ENCODE measurements at regions not wholly inside any gene's neighbourhood (a gene's known extent, or its start where the extent isn't known, plus 50 kb on each side); places are given as distances from the start of the nearest gene placed in this dataset.

DNA sequence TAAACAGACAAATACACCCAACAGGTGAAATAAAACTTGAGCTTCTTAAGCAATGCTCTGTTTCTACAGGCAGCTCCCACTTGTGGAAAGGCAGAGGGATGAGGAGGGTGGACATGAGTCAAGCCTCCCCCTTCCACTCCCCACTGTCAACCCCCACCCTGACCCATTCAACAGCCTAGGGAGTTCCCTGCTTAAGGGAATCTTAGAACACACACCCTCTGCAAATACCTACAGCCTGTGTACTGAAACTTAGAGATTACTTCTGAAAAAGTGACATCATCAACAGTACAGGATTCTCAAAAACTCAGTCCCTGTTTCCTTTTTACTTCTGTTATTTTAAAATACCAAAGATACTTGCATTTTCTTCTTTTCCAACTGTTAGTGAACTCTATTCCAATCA, 345.4 kb downstream of the SOX9 start:
- Histone ChIP-seq H3K4me2 (ENCODE audit: extremely low read depth, insufficient read depth, low read length) (no peak overlapping the region), H3K4me3 (replicated peaks in 1 of 4; ENCODE audit: control extremely low read depth in 1 of 4, insufficient read depth in 1 of 4, low read depth in 3 of 4, low read length in 4 of 4) (no peak overlapping the region), H3K9ac (ENCODE audit: insufficient read depth, low read length) (no peak overlapping the region), H2AFZ (ENCODE audit: low read length) (no peak overlapping the region), H3K27ac (ENCODE audit: insufficient read depth, low read length) (no peak overlapping the region), H3K27me3 (ENCODE audit: control insufficient read depth, insufficient read depth, low read length) (no peaks in the 10 kb centered on the region), H4K20me1 (ENCODE audit: control insufficient read depth, extremely low read depth, insufficient read depth, low read length) (no peaks in the 10 kb centered on the region), H3K36me3 (ENCODE audit: control insufficient read depth, insufficient read depth, low read length) (no peaks in the 10 kb centered on the region), H3K4me1 (ENCODE audit: control insufficient read depth, extremely low read depth, insufficient read depth, low read length) (peaks cover 7% of the 10 kb centered on the region), H3K79me2 (ENCODE audit: control insufficient read depth, insufficient read depth, low read length) (no peaks in the 10 kb centered on the region), H3K9me3 (ENCODE audit: control insufficient read depth, insufficient read depth, low read depth, low read length) (no peaks in the 10 kb centered on the region)
- TF ChIP-seq CTCF (conservative IDR thresholded peaks at IDR 0.05 in 1 of 2, IDR thresholded peaks at IDR 0.05 in 1 of 2; ENCODE audit: low read depth in 1 of 2, low read length in 2 of 2): peak in 1 of 2 donors; percentile 1
- no peak for TF ChIP-seq EZH2 (IDR thresholded peaks at IDR 0.05; ENCODE audit: low read length, missing control alignments)
- DNase-seq (ENCODE audit: low read depth in 2 of 2): peak; percentile 70 to 81

- no peaks in the 10 kb centered on the region for H3K9me3 ChIP-seq (ENCODE audit: control insufficient read depth, insufficient read depth, low read depth, low read length)
- no peak for DNase-seq (ENCODE audit: low read depth in 2 of 2)
- no peak overlapping the region for H3K9ac ChIP-seq (ENCODE audit: insufficient read depth, low read length)
- H3K4me3 ChIP-seq (replicated peaks in 1 of 4; ENCODE audit: control extremely low read depth in 1 of 4, insufficient read depth in 1 of 4, low read depth in 3 of 4, low read length in 4 of 4): no peak overlapping the region
- H3K79me2 ChIP-seq (ENCODE audit: control insufficient read depth, insufficient read depth, low read length): no peaks in the 10 kb centered on the region
- no peak overlapping the region for H2AFZ ChIP-seq (ENCODE audit: low read length)
- H3K4me2 ChIP-seq (ENCODE audit: extremely low read depth, insufficient read depth, low read length): no peak overlapping the region
- H3K36me3 ChIP-seq (ENCODE audit: control insufficient read depth, insufficient read depth, low read length): no peaks in the 10 kb centered on the region
- no peak overlapping the region for H3K27ac ChIP-seq (ENCODE audit: insufficient read depth, low read length)
- H3K4me1 ChIP-seq (ENCODE audit: control insufficient read depth, extremely low read depth, insufficient read depth, low read length): peaks cover 7% of the 10 kb centered on the region
- TF ChIP-seq EZH2 (IDR thresholded peaks at IDR 0.05; ENCODE audit: low read length, missing control alignments) (no peak), CTCF (conservative IDR thresholded peaks at IDR 0.05 in 1 of 2, IDR thresholded peaks at IDR 0.05 in 1 of 2; ENCODE audit: low read depth in 1 of 2, low read length in 2 of 2) (no peak)
- no peaks in the 10 kb centered on the region for H4K20me1 ChIP-seq (ENCODE audit: control insufficient read depth, extremely low read depth, insufficient read depth, low read length)
- H3K27me3 ChIP-seq (ENCODE audit: control insufficient read depth, insufficient read depth, low read length): no peaks in the 10 kb centered on the region
Observed at GRCh38 chr17:72466606-72467005, 345.8 kb downstream of the SOX9 start.

- Histone ChIP-seq H3K36me3 (ENCODE audit: control insufficient read depth, insufficient read depth, low read length) (no peaks in the 10 kb centered on the region), H3K4me2 (ENCODE audit: extremely low read depth, insufficient read depth, low read length) (no peak overlapping the region), H3K4me1 (ENCODE audit: control insufficient read depth, extremely low read depth, insufficient read depth, low read length) (peaks cover 7% of the 10 kb centered on the region), H3K27me3 (ENCODE audit: control insufficient read depth, insufficient read depth, low read length) (no peaks in the 10 kb centered on the region), H3K79me2 (ENCODE audit: control insufficient read depth, insufficient read depth, low read length) (no peaks in the 10 kb centered on the region), H3K9ac (ENCODE audit: insufficient read depth, low read length) (no peak overlapping the region), H3K4me3 (replicated peaks in 1 of 4; ENCODE audit: control extremely low read depth in 1 of 4, insufficient read depth in 1 of 4, low read depth in 3 of 4, low read length in 4 of 4) (no peak overlapping the region), H2AFZ (ENCODE audit: low read length) (no peak overlapping the region), H3K9me3 (ENCODE audit: control insufficient read depth, insufficient read depth, low read depth, low read length) (no peaks in the 10 kb centered on the region), H4K20me1 (ENCODE audit: control insufficient read depth, extremely low read depth, insufficient read depth, low read length) (no peaks in the 10 kb centered on the region), H3K27ac (ENCODE audit: insufficient read depth, low read length) (no peak overlapping the region)
- peak; percentile 56 to 69 for DNase-seq (ENCODE audit: low read depth in 2 of 2)
- TF ChIP-seq EZH2 (IDR thresholded peaks at IDR 0.05; ENCODE audit: low read length, missing control alignments) (no peak), CTCF (conservative IDR thresholded peaks at IDR 0.05 in 1 of 2, IDR thresholded peaks at IDR 0.05 in 1 of 2; ENCODE audit: low read depth in 1 of 2, low read length in 2 of 2) (no peak)
Observed at GRCh38 chr17:72467841-72468653, 347.2 kb downstream of the SOX9 start.

All from fibroblast of lung (primary cell).